ENCODE measurements at regions not wholly inside any gene's neighbourhood (a gene's known extent, or its start where the extent isn't known, plus 50 kb on each side); places are given as distances from the start of the nearest gene placed in this dataset.

DNA sequence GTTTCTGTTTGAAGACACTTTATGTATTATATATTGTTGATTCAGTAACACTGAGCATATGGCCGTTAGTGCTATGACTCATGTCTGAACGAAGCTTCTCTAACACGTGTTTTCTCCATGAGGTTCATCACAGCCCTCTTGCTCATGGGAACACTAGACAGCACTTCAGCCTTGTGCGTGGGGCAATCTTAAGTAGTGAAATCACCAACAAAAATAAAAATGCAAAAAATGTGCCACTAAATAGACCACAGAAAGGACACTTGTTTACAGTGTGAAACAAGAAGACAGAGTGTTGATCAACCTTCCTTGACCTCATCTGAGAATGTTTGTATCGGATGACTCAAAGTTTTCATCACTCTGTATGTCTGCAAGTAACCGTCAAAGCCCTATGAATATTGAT is 94.5 kb downstream of the FDX1 start:
- DNase-seq (ENCODE audit: low read depth, low spot score), result peak; percentile 85
- no peak overlapping the region for H3K27ac ChIP-seq (ENCODE audit: low read depth, low read length)
- CTCF ChIA-PET, result no interaction called here
- H3K9me3 ChIP-seq (ENCODE audit: control insufficient read depth, insufficient read depth, low read length), result no peaks in the 10 kb centered on the region
- no peak overlapping the region for H3K4me3 ChIP-seq (ENCODE audit: low read depth, low read length)
- TF ChIP-seq CTCF (IDR thresholded peaks at IDR 0.05; ENCODE audit: low read depth, low read length), result no peak
- POLR2A ChIA-PET, result interaction anchor here (0.6 to 0.7 kb wide), 3 partner anchors 132 to 239 kb away, joined by 3 read pairs; no protein-coding TSS in a partner anchor
- no peaks in the 10 kb centered on the region for H3K27me3 ChIP-seq (ENCODE audit: control insufficient read depth, insufficient read depth, low read length)

- Histone ChIP-seq H3K27me3 (ENCODE audit: control insufficient read depth, insufficient read depth, low read length) (no peaks in the 10 kb centered on the region), H3K9me3 (ENCODE audit: control insufficient read depth, insufficient read depth, low read length) (no peaks in the 10 kb centered on the region), H3K27ac (ENCODE audit: low read depth, low read length) (no peak overlapping the region), H3K4me3 (ENCODE audit: low read depth, low read length) (no peak overlapping the region)
- ChIA-PET CTCF (no interaction called here), POLR2A (no interaction called here)
- DNase-seq (ENCODE audit: low read depth, low spot score), result peak; percentile 42
- TF ChIP-seq CTCF (IDR thresholded peaks at IDR 0.05; ENCODE audit: low read depth, low read length), result no peak
These were observed 96.1 kb downstream of the FDX1 start for GRCh38 chr11:110525883-110526282.

GRCh38 chr11:110526323-110526722 is 96.6 kb downstream of the FDX1 start:
- DNase-seq (ENCODE audit: low read depth, low spot score), result no peak
- CTCF ChIA-PET, result no interaction called here
- TF ChIP-seq CTCF (IDR thresholded peaks at IDR 0.05; ENCODE audit: low read depth, low read length), result no peak
- POLR2A ChIA-PET, result no interaction called here
- H3K4me3 ChIP-seq (ENCODE audit: low read depth, low read length), result no peak overlapping the region
- no peaks in the 10 kb centered on the region for H3K27me3 ChIP-seq (ENCODE audit: control insufficient read depth, insufficient read depth, low read length)
- no peaks in the 10 kb centered on the region for H3K9me3 ChIP-seq (ENCODE audit: control insufficient read depth, insufficient read depth, low read length)
- no peak overlapping the region for H3K27ac ChIP-seq (ENCODE audit: low read depth, low read length)
